ENCODE measurements at regions not wholly inside any gene's neighbourhood (a gene's known extent, or its start where the extent isn't known, plus 50 kb on each side); places are given as distances from the start of the nearest gene placed in this dataset.

DNA sequence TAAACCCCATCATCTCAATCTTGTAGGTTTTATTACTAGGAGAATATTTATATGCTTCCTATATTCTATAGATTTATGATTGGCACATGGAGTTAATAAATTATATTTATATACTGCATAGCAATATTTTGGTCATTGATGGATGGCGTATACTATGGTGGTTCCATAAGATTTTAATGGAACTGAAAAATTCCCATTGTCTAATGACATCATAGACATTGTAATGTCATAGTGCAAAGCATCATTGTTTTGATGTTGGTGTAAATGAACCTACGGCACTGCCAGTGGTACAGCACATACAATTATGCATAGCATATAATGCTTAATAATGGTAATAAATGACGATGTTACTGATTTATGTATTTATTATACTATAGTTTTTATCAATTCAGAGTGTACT is 1135.9 kb downstream of the CNTNAP5 start:
- TF ChIP-seq, protein P1, sequence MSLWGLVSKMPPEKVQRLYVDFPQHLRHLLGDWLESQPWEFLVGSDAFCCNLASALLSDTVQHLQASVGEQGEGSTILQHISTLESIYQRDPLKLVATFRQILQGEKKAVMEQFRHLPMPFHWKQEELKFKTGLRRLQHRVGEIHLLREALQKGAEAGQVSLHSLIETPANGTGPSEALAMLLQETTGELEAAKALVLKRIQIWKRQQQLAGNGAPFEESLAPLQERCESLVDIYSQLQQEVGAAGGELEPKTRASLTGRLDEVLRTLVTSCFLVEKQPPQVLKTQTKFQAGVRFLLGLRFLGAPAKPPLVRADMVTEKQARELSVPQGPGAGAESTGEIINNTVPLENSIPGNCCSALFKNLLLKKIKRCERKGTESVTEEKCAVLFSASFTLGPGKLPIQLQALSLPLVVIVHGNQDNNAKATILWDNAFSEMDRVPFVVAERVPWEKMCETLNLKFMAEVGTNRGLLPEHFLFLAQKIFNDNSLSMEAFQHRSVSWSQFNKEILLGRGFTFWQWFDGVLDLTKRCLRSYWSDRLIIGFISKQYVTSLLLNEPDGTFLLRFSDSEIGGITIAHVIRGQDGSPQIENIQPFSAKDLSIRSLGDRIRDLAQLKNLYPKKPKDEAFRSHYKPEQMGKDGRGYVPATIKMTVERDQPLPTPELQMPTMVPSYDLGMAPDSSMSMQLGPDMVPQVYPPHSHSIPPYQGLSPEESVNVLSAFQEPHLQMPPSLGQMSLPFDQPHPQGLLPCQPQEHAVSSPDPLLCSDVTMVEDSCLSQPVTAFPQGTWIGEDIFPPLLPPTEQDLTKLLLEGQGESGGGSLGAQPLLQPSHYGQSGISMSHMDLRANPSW (CRISPR knock-in tag; conservative IDR thresholded peaks at IDR 0.05; ENCODE audit: low read depth), result no peak
- TF ChIP-seq, protein P2, sequence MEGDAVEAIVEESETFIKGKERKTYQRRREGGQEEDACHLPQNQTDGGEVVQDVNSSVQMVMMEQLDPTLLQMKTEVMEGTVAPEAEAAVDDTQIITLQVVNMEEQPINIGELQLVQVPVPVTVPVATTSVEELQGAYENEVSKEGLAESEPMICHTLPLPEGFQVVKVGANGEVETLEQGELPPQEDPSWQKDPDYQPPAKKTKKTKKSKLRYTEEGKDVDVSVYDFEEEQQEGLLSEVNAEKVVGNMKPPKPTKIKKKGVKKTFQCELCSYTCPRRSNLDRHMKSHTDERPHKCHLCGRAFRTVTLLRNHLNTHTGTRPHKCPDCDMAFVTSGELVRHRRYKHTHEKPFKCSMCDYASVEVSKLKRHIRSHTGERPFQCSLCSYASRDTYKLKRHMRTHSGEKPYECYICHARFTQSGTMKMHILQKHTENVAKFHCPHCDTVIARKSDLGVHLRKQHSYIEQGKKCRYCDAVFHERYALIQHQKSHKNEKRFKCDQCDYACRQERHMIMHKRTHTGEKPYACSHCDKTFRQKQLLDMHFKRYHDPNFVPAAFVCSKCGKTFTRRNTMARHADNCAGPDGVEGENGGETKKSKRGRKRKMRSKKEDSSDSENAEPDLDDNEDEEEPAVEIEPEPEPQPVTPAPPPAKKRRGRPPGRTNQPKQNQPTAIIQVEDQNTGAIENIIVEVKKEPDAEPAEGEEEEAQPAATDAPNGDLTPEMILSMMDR (IDR thresholded peaks at IDR 0.05), result no peak
- TF ChIP-seq, protein P3, sequence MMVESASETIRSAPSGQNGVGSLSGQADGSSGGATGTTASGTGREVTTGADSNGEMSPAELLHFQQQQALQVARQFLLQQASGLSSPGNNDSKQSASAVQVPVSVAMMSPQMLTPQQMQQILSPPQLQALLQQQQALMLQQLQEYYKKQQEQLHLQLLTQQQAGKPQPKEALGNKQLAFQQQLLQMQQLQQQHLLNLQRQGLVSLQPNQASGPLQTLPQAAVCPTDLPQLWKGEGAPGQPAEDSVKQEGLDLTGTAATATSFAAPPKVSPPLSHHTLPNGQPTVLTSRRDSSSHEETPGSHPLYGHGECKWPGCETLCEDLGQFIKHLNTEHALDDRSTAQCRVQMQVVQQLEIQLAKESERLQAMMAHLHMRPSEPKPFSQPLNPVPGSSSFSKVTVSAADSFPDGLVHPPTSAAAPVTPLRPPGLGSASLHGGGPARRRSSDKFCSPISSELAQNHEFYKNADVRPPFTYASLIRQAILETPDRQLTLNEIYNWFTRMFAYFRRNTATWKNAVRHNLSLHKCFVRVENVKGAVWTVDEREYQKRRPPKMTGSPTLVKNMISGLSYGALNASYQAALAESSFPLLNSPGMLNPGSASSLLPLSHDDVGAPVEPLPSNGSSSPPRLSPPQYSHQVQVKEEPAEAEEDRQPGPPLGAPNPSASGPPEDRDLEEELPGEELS (CRISPR knock-in tag; IDR thresholded peaks at IDR 0.05), result no peak
- TF ChIP-seq CREM (CRISPR knock-in tag; IDR thresholded peaks at IDR 0.05), result no peak
- no peak for TF ChIP-seq ZBTB21 (CRISPR knock-in tag; IDR thresholded peaks at IDR 0.05; ENCODE audit: borderline replicate concordance)
- TF ChIP-seq TP53 (CRISPR knock-in tag; IDR thresholded peaks at IDR 0.05), result no peak
- no peak for TF ChIP-seq CREB1 (CRISPR knock-in tag; IDR thresholded peaks at IDR 0.05)
- no peak for TF ChIP-seq GABPB1 (CRISPR knock-in tag; IDR thresholded peaks at IDR 0.05)
- TF ChIP-seq, protein P4, sequence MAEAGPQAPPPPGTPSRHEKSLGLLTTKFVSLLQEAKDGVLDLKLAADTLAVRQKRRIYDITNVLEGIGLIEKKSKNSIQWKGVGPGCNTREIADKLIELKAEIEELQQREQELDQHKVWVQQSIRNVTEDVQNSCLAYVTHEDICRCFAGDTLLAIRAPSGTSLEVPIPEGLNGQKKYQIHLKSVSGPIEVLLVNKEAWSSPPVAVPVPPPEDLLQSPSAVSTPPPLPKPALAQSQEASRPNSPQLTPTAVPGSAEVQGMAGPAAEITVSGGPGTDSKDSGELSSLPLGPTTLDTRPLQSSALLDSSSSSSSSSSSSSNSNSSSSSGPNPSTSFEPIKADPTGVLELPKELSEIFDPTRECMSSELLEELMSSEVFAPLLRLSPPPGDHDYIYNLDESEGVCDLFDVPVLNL (CRISPR knock-in tag; IDR thresholded peaks at IDR 0.05; ENCODE audit: borderline replicate concordance, low read depth), result no peak
- TF ChIP-seq, protein P5, sequence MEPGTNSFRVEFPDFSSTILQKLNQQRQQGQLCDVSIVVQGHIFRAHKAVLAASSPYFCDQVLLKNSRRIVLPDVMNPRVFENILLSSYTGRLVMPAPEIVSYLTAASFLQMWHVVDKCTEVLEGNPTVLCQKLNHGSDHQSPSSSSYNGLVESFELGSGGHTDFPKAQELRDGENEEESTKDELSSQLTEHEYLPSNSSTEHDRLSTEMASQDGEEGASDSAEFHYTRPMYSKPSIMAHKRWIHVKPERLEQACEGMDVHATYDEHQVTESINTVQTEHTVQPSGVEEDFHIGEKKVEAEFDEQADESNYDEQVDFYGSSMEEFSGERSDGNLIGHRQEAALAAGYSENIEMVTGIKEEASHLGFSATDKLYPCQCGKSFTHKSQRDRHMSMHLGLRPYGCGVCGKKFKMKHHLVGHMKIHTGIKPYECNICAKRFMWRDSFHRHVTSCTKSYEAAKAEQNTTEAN (CRISPR knock-in tag; IDR thresholded peaks at IDR 0.05), result no peak
- TF ChIP-seq, protein P6, sequence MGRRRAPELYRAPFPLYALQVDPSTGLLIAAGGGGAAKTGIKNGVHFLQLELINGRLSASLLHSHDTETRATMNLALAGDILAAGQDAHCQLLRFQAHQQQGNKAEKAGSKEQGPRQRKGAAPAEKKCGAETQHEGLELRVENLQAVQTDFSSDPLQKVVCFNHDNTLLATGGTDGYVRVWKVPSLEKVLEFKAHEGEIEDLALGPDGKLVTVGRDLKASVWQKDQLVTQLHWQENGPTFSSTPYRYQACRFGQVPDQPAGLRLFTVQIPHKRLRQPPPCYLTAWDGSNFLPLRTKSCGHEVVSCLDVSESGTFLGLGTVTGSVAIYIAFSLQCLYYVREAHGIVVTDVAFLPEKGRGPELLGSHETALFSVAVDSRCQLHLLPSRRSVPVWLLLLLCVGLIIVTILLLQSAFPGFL (CRISPR knock-in tag; IDR thresholded peaks at IDR 0.05; ENCODE audit: borderline replicate concordance), result no peak
- no peak for TF ChIP-seq NFE2L1 (CRISPR knock-in tag; IDR thresholded peaks at IDR 0.05)
- no peak for TF ChIP-seq NFATC4 (CRISPR knock-in tag; IDR thresholded peaks at IDR 0.05)
- no peak for TF ChIP-seq NR2C2 (CRISPR knock-in tag; IDR thresholded peaks at IDR 0.05)

All from WTC11 (cell line).